H4 (cell line): ENCODE measurements at regions not wholly inside any gene's neighbourhood (a gene's known extent, or its start where the extent isn't known, plus 50 kb on each side); places are given as distances from the start of the nearest gene placed in this dataset.
"Not testable (repeated sequence)": the region's sequence is repeated elsewhere in the genome, so short reads cannot be mapped to it uniquely, and the experiment has no call there.

Source experiments
- DNase-seq: peaks from one replicate; pipeline ENCODE4 v3.0.0-alpha.2; 2015; ENCODE audit warnings: low spot score

DNA sequence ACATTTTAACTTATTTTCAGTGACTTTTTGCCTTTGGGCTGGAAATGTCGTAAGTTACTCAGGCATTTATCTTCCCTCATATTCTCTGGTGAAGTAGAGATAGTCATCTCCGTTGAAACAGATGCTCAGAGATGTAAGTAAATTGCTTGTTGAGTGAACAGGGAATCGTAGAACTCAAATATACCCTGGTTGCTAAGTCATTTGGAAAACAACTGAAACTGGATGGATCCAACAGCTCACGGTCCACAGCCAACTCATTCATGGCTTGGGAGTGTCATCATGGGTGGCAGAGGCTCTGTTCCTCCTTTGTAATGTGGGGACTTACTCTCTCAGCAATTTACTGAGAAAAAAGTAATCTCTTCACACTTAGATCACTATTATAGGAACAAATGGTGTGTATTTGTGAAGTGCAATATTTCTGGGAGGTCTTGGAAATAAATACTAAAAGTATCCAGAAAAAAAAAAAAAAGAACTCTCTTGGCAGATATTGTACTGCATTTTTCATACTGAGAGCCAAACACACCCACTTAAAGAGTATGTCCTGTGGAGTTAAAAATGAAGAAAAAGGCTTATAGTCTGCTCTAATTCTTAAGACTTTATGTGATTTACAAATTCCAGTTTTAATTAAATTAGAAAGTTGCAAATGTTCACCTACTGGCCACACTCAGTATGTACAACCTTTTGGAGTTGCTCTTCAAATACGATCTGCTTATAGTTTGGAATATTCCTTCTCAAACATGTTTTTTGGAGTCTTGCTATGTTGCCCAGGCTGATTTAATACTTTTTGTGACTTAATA lies 107.4 kb downstream of the LEPR start:
- no peak for DNase-seq

DNA sequence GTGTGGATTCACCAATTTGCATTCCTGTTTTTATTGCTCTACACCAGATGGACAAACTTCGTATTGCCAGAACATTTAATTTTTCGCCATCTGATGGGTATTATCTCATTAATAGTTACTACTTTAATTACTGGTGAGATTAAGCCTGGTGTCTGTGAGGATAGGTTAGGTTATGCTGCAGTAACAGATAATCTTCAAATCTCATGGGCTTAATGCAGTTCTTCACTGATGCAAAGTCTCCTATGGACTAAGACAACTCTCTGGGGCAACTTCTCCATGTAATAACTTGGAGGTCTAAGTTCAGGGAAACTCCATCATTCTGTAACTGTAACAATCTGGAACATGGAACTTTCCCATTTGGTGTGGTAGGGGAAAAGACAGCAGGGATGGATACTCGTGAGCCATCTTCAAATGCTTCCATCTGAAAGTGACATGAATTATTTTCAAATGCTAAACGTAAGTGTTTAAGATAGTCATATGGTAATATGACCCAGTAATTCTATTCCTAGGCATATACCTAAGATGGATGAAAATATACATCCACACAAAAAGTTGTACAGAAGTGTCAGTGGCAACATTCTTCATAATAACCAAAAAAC lies 111.6 kb downstream of the LEPR start:
- no peak for DNase-seq

DNA sequence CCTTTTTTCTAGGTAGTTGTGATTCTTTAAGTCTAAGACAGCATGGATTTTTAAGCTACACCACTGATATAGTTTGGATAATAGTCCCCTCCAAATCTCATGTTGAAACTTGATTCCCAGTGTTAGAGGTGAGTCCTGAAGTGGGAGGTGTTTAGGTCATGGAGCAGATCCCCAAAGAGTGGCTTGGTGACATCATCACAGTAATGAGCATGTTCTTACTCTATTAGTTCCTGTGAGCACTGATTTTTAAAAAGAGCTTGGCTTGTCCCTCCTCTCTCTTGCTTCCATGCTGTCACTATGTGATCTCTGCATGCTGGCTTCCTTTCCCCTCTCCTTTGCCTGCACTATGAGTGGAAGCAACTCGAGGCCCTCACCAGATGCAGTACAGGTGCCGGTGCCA lies 115.5 kb downstream of the LEPR start:
- no peak for DNase-seq

DNA sequence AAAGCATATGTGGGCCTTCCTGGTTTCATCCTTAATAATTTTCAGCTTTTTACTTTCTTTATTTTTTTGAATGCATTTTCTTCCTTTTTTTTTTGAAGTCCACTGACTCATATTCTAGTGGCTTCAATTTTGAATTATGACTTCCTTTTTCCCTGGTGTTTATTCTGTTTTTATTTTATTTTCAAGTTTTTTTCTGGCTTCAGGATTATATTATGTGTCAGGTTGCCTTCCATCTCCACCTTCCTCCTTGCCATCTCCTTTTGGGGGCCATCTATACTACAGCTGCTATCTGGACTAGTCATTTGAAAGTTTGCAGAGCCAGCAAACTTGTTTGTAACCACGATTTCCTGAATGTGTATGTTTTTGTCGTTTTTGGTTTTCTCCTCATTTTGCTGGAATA lies 117.6 kb downstream of the LEPR start:
- no peak for DNase-seq

DNA sequence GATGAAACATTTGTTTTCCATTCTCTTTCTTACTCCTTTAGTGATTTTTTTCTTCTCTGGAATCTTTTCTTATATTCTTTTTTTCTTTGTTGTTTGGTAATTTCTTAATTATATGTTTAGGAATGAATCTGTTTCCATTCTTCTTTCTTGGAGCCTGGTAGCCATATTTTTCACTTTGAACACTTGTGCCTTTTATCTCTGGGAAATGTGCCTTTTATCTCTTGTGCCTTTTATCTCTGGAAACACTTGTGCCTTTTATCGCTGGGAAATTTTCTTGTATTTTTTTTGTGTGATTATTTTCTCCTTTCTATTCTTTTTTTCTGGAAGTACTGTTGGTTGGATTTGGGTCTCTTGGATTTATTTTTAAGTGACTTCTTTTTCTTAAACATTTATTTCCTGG lies 118.2 kb downstream of the LEPR start:
- DNase-seq, result no peak

DNA sequence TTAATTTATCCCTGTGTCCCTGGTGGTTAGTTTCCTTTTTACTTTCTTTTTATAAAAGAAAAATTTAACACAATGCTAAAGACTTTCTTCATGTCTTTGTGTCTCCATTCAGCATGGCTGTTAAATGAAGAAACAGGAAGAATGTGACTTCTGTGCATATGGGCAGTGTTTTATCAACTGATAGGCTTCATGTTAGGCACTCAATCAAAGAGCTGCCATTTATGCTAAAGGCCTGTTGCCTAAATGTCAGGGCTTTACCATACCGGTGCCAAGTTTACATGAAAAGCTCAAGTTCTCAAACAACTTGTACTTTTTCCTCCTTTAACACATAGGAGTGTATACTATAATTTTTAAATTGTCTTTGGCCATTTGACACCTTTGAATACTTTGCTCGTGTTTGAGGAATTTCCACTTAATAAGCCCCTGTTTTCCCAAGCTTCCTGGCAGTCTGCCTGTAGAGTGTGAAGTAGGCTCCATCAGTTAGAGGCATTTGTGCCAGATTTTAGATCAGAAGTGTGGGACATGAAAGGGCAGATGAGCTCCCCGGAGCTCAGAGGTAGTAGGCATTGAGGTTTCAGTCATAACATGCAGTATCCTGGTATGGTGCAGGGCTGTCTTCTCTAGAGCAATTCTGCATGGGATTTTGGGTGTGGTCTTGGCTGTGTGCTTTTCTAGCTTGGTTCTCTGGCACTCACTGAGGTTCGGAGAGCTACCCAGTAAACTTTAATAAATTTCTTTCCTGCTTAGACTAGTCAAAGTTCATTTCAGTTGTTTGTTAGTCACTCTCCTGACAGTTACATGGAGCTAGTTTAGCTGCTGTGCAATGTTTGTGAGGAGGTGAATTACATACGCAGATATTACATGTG lies 119.0 kb downstream of the LEPR start:
- DNase-seq, result no peak

DNA sequence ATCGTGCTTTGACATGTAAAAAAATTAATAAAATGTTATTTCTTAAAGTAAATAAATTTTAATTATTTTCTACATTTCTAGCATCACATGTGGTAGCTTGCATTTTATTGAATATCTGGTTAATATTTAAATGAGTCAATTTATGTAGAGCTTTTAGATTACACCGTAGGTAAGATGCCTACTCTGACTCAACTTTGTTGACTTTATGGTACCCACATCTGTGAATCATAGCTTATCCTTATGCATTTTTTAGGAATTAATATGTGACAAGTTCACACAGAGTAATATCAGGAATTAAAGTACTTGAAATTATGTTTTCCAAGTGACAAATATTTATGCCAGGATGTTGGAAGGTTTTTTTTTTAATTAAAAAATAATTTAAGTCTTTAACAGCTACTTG lies 120.7 kb downstream of the LEPR start:
- DNase-seq, result no peak

DNA sequence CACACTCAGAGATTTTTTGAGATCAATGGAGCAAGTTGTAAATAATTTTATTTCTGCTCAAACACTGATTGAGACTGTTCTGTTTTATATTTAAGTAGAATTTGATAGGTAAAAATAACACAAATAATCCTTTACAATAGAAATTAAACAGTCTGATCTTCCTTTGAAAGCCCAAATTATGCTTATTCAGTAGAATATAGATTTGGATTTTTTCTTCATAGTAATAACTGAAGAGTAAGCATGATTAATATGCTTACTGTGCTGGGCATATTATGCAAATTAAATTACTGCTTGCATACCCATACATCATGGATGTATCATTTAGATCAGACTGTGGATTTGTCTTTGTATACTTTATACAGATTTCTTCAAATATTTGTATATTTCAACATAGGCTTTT lies 121.4 kb downstream of the LEPR start:
- DNase-seq, result no peak

DNA sequence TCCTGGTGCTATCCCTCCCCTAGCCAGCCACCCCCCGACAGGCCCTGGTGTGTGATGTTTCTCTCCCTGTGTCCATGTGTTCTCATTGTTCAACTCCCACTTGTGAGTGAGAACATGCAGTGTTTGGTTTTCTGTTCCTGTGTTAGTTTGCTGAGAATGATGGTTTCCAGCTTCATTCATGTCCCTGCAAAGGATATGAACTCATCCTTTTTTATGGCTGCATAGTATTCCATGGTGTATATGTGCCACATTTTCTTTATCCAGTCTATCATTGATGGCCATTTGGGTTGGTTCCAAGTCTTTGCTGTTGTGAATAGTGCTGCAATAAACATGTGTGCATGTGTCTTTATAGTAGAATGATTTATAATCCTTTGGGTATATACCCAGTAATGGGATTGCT lies 122.1 kb downstream of the LEPR start:
- DNase-seq, result not testable (repeated sequence)

DNA sequence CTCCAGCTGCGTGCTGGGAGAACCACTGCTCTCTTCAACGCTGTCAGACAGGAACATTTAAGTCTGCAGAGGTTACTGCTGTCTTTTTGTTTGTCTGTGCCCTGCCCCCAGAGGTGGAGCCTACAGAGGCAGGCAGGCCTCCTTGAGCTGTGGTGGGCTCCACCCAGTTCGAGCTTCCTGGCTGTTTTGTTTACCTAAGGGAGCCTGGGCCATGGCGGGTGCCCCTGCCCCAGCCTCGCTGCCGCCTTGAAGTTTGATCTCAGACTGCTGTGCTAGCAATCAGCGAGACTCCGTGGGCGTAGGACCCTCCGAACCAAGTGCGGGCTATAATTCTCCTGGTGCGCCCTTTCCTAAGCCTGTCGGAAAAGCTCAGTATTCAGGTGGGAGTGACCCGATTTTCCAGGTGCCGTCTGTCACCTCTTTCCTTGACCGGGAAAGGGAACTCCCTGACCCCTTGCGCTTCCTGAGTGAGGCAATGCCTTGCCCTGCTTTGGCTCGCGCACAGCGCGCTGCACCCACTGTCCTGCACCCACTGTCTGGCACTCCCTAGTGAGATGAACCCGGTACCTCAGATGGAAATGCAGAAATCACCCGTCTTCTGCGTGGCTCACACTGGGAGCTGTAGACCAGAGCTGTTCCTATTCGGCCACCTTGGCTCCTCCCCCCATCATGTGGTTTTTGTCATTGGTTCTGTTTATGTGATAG lies 130.0 kb downstream of the LEPR start:
- DNase-seq, result not testable (repeated sequence)

DNA sequence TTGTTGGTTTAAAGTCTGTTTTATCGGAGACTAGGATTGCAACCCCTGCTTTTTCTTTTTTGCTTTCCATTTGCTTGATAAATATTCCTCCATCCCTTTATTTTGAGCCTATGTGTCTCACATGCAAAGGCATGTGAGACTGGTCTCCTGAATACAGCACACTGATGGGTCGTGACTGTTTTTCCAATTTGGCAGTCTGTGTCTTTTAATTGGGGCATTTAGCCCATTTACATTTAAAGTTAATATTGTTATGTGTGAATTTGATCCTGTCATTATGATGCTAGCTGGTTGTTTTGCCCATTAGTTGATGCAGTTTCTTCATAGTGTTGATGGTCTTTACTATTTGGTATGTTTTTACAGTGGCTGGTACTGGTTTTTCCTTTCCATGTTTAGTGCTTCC lies 132.0 kb downstream of the LEPR start:
- DNase-seq, result not testable (repeated sequence)

DNA sequence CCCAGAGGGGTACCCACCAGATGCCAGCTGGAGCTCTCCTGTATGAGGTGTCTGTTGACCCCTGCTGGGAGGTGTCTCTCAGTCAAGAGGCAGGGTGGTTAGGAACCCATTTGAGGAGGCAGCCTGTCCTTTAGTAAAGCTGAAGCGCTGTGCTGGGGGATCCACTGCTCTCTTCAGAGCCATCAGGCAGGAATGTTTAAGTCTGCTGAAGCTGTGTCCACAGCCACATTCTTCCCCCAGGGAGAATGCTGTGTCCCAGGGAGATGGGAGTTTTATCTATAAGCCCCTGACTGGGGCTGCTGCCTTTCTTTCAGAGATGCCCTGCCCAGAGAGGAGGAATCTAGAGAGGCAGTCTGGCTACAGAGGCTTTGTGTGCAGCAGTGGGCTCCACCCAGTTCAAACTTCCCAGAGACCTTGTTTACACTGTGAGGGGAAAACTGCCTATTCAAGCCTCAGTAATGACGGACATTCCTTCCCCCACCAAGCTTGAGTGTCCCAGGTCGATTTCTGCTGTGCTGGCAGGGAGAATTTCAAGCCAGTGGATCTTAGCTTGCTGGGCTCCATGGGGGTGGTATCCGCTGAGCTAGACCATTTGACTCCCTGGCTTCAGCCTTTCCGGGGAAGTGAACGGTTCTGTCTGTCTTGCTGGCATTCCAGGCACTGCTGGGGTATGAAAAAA lies 133.8 kb downstream of the LEPR start:
- DNase-seq, result not testable (repeated sequence)

DNA sequence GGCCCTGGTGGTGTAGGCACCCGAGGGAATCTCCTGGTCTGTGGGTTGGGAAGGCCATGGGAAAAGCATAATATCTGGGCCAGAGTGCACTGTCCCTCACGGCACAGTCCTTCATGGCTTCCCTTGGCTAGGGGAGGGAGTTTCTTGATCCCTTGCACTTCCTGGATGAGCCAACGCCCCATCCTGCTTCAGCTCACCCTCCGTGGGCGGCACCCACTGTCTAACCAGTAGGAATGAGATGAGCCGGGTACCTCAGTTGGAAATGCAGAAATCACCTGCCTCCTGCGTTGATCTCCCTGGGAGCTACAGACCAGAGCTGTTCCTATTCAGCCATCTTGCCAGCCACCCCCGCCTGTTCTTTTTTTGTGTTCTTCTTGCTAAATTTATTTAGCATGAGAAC lies 134.4 kb downstream of the LEPR start:
- DNase-seq, result no peak

DNA sequence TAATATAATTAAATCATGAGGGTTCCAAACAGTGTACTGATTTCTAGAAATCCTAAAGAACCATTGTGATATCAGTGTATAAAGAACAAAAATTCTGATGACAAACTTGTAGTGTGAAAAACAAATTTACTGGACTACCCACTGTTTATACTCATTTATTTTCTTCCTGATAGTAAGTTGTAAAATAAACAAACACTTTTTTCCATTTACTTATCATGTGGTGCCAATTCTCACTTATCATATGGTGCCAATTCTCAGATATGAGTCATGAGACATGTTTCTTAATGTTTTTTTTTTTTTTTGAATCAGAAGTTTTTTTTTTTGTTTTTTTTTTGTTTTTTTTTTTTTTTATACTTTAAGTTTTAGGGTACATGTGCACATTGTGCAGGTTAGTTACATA lies 137.7 kb downstream of the LEPR start:
- no peak for DNase-seq

DNA sequence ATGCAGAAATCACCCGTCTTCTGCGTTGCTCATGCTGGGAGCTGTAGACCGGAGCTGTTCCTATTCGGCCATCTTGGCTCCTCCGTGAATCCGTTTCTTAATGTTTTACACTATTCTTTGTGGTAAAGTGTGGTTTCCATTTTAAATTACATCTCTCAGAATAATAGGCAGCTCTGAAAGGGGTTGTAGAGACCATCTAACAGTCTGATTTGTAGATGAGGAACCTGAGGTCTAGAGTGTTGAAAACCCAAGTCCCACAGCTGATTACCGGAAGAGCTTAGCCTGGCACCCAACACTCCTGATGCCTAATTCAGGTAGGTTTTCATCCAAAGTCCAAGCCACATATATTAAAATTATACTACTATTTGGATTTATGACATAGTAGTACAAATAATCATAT lies 144.0 kb downstream of the LEPR start:
- no peak for DNase-seq

DNA sequence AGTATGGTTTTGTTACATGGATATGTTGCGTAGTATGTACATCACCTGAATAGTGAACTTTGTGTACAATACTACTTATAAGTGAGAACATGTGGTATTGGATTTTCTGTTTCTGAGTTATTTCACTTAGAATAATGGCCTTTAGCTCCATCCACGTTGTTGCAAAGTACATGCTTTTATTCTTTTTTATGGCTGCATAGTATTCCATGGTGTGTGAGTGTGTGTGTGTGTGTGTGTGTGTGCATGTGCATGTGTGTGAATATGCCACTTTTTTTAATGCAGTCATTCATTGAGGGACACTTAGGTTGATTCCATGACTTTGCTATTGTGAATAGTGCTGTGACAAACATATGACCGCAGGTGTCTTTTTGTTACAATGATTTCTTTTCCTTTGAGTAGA lies 147.8 kb downstream of the LEPR start:
- DNase-seq, result no peak

DNA sequence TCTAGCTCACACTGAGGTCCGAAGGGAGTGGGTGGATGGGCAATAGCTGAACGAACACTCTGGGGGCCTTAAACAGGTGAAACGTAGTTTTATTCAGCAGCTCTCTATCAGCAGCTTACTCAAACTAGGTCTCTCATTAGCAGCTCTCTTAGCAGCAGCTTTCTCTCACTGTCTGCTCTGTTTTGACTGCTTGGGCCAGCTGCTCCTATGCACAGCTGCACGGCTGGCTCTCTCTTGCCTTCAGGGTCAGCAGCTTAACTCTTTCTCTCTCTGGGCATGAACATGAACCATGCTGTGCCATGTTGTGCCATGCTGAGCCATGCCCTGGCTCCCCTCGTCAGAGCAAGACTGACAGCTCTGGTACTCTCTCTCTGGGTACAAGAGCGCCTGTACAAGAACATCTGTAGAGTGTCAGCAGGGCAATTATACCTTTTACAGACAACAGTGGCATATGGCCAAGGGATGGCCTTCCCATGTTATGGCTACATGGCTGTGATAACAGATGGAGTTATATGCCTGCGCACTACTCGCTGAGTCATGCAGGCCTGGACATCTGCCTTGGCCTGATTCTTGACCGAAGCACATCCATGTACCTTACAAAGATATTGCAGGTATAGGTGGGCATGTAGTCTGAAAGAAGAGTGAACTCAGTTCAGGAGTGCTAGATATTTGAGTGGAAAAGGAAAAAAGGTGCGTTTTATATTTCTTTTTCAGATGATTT lies 152.4 kb downstream of the LEPR start:
- DNase-seq, result no peak

DNA sequence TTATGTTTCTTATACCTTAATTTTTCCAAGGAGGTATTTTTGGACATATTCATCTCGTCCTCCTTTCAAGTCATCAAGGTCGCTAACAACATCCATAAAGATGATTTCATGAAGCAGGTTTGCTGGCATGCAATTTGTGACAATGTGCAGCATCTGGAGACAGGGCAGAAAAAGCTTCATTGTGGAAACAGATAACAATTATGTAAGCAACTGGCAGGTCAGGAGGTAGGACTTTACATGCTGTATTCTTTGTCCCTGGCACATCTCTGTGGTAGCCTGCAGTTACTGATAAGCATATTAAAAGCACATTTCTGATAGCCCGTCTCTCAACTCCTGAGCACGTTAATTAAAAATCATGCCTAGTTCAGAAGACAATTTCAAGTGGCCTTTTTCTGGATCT lies 156.8 kb downstream of the LEPR start:
- DNase-seq, result no peak

DNA sequence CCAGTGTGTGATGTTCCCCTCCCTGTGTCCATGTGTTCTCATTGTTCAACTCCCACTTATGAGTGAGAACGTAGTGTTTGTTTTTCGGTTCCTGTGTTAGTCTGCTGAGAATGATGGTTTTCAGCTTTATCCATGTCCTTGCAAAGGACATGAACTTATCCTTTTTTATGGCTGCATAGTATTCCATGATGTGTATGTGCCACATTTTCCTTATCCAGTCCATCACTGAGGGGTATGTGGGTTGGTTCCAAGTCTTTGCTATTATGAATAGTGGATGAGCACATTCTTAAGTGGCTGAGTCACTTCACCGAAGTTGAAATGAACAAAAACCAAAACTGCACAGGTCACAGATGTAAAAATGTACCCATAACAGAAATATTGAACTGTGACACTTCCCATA lies 157.5 kb downstream of the LEPR start:
- not testable (repeated sequence) for DNase-seq

DNA sequence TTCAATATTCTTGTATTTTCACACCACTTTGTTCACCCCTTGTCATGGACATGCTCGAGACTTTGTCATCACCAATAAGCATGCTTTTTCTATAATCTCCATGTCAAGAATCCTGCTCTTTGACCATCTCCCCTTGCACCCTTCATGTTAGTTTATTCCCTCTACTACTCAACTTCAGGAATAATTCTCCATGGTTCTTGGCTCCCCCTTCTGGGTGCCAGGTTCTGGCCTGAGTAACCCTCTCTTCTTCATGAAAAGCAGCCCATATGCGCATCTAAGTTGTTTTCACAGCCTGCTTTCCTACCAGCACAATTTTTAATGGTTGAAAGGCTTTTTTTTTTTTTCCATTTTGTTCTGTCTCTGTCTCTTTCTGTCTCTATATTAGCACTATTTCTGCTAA lies 160.7 kb downstream of the LEPR start:
- DNase-seq, result no peak

DNA sequence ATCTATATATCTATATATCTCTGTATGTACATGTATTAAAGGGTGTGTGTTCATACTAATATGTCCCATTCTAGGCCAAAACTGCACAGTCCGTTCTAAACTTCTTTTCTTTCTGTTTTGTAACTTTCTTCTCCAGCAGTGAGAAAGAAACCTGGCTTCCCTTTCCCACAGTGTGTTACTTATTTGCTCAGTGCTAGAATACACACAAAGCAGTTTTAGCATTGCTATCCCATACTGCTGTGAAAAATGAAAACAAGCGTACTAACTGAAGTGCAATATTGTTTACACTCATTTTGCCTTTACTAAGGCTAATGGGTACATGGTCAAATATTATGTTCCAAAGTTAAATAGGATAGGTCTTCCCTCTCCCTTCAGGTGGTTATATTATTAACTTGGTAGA lies 163.9 kb downstream of the LEPR start:
- no peak for DNase-seq
